ENCODE measurements at regions not wholly inside any gene's neighbourhood (a gene's known extent, or its start where the extent isn't known, plus 50 kb on each side); places are given as distances from the start of the nearest gene placed in this dataset.

DNA sequence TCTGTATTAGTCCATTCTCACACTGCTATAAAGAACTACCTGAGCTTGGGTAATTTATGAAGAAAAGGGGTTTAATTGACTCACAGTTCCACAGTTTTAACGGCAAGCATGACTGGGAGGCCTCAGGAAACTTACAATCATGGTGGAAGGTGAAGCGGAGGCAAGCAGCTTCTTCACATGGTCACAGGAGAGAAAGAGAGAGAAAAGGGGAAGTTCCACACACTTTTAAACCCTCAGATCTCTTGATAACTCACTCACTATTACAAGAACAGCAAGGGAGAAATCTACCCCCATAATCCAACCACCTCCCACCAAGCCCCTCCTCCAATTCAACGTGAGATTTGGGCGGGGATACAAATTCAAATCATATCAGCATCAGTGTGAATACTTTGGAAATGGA is 133.4 kb upstream of the SLC30A5 start:
- TF ChIP-seq, protein P1, sequence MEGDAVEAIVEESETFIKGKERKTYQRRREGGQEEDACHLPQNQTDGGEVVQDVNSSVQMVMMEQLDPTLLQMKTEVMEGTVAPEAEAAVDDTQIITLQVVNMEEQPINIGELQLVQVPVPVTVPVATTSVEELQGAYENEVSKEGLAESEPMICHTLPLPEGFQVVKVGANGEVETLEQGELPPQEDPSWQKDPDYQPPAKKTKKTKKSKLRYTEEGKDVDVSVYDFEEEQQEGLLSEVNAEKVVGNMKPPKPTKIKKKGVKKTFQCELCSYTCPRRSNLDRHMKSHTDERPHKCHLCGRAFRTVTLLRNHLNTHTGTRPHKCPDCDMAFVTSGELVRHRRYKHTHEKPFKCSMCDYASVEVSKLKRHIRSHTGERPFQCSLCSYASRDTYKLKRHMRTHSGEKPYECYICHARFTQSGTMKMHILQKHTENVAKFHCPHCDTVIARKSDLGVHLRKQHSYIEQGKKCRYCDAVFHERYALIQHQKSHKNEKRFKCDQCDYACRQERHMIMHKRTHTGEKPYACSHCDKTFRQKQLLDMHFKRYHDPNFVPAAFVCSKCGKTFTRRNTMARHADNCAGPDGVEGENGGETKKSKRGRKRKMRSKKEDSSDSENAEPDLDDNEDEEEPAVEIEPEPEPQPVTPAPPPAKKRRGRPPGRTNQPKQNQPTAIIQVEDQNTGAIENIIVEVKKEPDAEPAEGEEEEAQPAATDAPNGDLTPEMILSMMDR (IDR thresholded peaks at IDR 0.05) = no peak
- no peak for TF ChIP-seq ZFX (IDR thresholded peaks at IDR 0.05; ENCODE audit: borderline replicate concordance)
